ENCODE measurements at regions not wholly inside any gene's neighbourhood (a gene's known extent, or its start where the extent isn't known, plus 50 kb on each side); places are given as distances from the start of the nearest gene placed in this dataset.

DNA sequence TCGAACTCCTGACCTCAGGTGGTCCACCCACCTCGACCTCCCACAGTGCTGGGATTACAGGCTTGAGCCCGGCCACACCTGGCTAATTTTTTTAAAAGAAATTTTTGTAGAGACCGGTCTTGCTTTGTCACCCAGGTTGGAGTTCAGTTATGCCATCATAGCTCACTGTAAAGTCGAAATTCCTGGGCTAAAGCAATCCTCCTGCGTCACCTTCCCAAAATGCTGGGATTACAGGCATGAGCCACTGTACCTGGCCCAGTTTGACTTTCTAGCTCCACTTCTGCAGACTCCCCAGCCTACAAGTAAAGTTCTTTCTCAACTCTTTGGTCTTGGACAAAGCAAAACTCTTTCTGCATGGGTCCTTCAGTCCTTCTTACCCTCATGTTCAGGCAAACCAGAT, 214.1 kb downstream of the SKIDA1 start:
- H3K27me3 Mint-ChIP-seq, result no peaks in the 10 kb centered on the region
- H3K4me1 Mint-ChIP-seq (ENCODE audit: low read depth), result no peaks in the 10 kb centered on the region
- H3K9me3 Mint-ChIP-seq, result no peaks in the 10 kb centered on the region
- H3K4me3 Mint-ChIP-seq, result no peak overlapping the region
- H3K27ac Mint-ChIP-seq, result no peak overlapping the region
- no peaks in the 10 kb centered on the region for H3K36me3 Mint-ChIP-seq (ENCODE audit: low read depth)
- intact Hi-C loops (cut with micrococcal nuclease), result no loop called here

DNA sequence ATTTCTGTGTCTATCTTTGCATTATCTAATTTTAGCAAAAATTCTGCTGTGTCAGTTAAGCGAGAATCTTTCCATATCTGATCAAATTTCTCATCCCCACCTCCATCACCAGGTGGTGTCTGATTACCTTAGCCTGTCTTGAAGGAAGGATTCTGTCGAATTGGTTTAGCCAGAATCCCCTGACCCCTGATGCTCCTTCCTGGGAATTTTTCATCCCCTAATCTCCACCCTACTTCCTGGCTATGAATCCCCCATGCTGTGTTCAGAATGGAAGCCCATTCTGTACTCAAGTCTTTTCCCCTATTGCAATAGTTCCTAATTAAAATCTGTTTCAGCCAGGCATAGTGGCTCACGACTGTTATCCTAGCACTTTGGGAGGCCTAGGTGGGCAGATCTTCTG, 216.1 kb downstream of the SKIDA1 start:
- intact Hi-C loops (cut with micrococcal nuclease), result no loop called here
- H3K9me3 Mint-ChIP-seq, result no peaks in the 10 kb centered on the region
- no peak overlapping the region for H3K27ac Mint-ChIP-seq
- H3K36me3 Mint-ChIP-seq (ENCODE audit: low read depth), result no peaks in the 10 kb centered on the region
- H3K27me3 Mint-ChIP-seq, result no peaks in the 10 kb centered on the region
- no peaks in the 10 kb centered on the region for H3K4me1 Mint-ChIP-seq (ENCODE audit: low read depth)
- no peak overlapping the region for H3K4me3 Mint-ChIP-seq

DNA sequence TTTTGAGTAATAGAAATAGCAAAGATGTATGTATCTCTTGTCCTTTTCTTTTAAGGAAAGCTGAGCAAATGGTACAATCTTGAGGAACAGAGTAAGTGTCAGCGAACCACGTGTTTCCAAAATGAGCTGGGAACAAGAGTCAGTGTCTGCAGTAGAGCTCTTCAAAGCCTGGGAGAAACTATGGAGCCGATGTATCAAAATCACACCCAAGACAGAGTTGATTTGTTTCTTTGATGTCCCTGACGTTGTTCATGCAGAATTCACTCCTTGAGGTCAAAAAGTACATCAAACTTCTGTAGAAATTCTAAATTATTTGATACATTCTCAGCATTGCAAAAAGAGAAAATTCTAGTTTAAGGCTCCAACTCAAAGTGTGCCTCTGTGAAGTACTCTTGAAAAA, 216.5 kb downstream of the SKIDA1 start:
- intact Hi-C loops (cut with micrococcal nuclease), result no loop called here
- Mint-ChIP-seq H3K27me3 (no peaks in the 10 kb centered on the region), H3K36me3 (ENCODE audit: low read depth) (no peaks in the 10 kb centered on the region), H3K9me3 (no peaks in the 10 kb centered on the region), H3K4me3 (no peak overlapping the region), H3K27ac (no peak overlapping the region), H3K4me1 (ENCODE audit: low read depth) (no peaks in the 10 kb centered on the region)

DNA sequence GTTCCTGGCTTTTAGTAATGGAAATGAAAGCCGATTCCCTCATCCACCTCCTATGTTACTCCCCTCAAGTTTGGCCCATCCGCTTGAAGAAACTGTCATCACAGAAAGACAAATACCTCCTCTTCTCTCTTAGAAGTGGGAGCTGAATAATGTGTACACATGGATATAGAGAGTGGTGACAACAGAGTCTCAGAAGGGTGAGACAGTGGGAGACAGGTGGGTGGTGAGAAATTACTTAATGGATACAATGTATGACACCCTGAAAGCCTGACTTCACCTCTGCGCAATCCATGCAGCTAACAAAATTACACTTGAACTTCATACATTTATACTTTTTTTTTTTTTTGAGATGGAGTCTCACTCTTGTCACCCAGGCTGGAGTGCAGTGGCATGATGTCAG, 217.5 kb downstream of the SKIDA1 start:
- Mint-ChIP-seq H3K9me3 (no peaks in the 10 kb centered on the region), H3K27me3 (no peaks in the 10 kb centered on the region), H3K4me1 (ENCODE audit: low read depth) (no peaks in the 10 kb centered on the region), H3K27ac (no peak overlapping the region), H3K36me3 (ENCODE audit: low read depth) (no peaks in the 10 kb centered on the region), H3K4me3 (no peak overlapping the region)
- intact Hi-C loops (cut with micrococcal nuclease), result no loop called here

DNA sequence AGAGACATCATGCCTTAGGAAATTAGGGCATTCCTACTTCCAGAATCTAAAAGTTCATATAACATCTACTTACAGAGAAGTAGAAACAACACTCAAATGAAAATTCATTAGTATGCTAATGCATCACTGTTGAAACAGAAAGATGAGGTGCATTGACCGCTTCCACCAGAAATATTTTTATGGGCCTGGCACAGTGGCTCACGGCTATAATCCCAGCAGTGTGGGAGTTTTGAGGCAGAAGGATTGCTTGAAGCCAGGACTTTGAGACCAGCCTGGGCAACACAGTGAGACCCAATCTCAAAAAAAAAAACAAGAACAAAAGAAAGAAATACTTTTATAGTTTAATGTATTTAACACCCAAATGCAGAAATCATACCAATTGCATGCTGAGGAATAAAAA, 220.9 kb downstream of the SKIDA1 start:
- intact Hi-C loops (cut with micrococcal nuclease), result no loop called here
- H3K27me3 Mint-ChIP-seq, result no peaks in the 10 kb centered on the region
- H3K36me3 Mint-ChIP-seq (ENCODE audit: low read depth), result no peaks in the 10 kb centered on the region
- no peak overlapping the region for H3K4me3 Mint-ChIP-seq
- peaks cover 15% of the 10 kb centered on the region for H3K4me1 Mint-ChIP-seq (ENCODE audit: low read depth)
- no peaks in the 10 kb centered on the region for H3K9me3 Mint-ChIP-seq
- no peak overlapping the region for H3K27ac Mint-ChIP-seq

DNA sequence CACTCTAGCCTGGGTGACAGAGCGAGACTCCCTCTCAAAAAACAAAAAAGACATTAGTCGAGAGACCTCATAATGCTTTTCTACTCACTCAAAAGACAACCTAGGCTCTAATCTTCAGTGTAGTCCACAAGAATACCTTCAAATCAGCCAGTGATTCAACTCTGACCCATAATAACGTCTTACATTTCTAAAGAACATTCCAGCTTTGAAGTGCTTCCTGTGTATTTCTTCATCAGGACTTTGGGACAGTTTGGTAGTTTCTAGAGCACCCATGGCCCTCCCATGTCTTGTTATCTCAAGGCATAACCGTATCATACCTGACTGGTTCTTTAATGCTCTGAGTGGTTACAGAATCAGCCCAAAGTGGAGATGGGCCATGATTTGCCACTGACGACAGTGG, 221.3 kb downstream of the SKIDA1 start:
- H3K27me3 Mint-ChIP-seq, result no peaks in the 10 kb centered on the region
- no peak overlapping the region for H3K4me3 Mint-ChIP-seq
- no peaks in the 10 kb centered on the region for H3K36me3 Mint-ChIP-seq (ENCODE audit: low read depth)
- peaks cover 17% of the 10 kb centered on the region for H3K4me1 Mint-ChIP-seq (ENCODE audit: low read depth)
- no peaks in the 10 kb centered on the region for H3K9me3 Mint-ChIP-seq
- no peak overlapping the region for H3K27ac Mint-ChIP-seq
- intact Hi-C loops (cut with micrococcal nuclease), result no loop called here

DNA sequence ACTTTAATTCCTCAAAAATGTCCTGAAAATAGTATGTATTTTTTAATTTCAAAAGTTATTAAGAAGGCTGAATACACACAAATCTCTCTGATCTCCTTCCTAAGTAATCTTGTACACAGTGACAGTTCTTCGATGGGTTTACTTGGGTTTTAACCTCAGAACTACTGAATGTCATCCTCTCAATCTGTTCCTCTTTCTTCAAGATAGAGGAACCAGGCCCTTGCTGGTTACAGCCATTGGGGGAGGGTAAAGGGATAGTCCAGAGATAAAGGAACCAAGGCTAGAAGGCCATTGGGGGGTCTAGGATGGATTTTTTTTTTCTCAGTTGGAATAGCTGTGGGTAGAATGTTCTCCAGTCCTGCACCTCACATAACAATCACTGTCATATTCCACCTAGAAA, 224.9 kb downstream of the SKIDA1 start:
- Mint-ChIP-seq H3K36me3 (ENCODE audit: low read depth) (no peaks in the 10 kb centered on the region), H3K9me3 (no peaks in the 10 kb centered on the region), H3K27me3 (peaks cover 1% of the 10 kb centered on the region), H3K4me3 (no peak overlapping the region), H3K4me1 (ENCODE audit: low read depth) (peaks cover 23% of the 10 kb centered on the region), H3K27ac (no peak overlapping the region)
- intact Hi-C loops (cut with micrococcal nuclease), result no loop called here

DNA sequence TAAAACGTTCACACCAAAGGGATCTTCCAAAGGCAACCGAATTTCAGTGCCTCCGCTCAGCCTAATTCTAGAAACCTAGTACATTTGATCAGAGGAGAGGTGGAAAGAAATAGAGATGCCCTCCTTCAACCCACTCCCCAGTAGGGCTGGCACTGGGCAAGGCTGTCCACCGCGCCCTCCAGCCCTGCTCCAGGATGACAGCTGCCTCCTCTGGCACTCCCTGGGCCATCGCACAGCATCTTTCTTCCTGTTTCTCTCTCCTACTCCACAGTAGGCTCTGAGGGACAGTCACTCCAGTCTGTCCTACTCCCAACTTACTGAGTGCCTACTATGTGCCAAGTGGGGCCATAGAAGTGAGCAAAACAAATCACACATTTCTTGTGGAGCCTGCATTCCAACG, 226.2 kb downstream of the SKIDA1 start:
- H3K4me1 Mint-ChIP-seq (ENCODE audit: low read depth), result peaks cover 23% of the 10 kb centered on the region
- H3K36me3 Mint-ChIP-seq (ENCODE audit: low read depth), result no peaks in the 10 kb centered on the region
- peaks cover 3% of the 10 kb centered on the region for H3K27me3 Mint-ChIP-seq
- H3K4me3 Mint-ChIP-seq, result no peak overlapping the region
- intact Hi-C loops (cut with micrococcal nuclease), result no loop called here
- no peaks in the 10 kb centered on the region for H3K9me3 Mint-ChIP-seq
- H3K27ac Mint-ChIP-seq, result peak overlapping the region; percentile 41

DNA sequence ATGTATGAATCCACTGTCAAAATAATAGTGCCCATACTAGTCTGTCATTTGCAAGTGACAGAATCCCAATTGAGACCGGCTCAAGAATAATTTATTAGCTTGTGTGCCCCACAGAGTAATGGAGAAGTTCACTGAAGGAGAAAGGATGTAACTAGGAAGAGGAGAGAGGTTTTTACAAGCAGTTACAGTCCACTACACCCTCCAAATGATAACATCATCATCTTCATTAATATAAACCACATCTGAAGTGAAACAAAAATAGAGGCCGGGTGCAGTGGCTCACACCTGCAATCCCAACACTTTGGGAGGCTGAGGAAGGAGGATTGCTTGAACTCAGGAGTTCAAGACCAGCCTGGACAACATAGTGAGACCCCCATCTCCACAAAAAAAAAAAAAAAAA, 226.8 kb downstream of the SKIDA1 start:
- Mint-ChIP-seq H3K4me3 (no peak overlapping the region), H3K9me3 (no peaks in the 10 kb centered on the region), H3K27me3 (peaks cover 9% of the 10 kb centered on the region), H3K4me1 (ENCODE audit: low read depth) (peaks cover 23% of the 10 kb centered on the region), H3K27ac (no peak overlapping the region), H3K36me3 (ENCODE audit: low read depth) (no peaks in the 10 kb centered on the region)
- intact Hi-C loops (cut with micrococcal nuclease), result no loop called here

DNA sequence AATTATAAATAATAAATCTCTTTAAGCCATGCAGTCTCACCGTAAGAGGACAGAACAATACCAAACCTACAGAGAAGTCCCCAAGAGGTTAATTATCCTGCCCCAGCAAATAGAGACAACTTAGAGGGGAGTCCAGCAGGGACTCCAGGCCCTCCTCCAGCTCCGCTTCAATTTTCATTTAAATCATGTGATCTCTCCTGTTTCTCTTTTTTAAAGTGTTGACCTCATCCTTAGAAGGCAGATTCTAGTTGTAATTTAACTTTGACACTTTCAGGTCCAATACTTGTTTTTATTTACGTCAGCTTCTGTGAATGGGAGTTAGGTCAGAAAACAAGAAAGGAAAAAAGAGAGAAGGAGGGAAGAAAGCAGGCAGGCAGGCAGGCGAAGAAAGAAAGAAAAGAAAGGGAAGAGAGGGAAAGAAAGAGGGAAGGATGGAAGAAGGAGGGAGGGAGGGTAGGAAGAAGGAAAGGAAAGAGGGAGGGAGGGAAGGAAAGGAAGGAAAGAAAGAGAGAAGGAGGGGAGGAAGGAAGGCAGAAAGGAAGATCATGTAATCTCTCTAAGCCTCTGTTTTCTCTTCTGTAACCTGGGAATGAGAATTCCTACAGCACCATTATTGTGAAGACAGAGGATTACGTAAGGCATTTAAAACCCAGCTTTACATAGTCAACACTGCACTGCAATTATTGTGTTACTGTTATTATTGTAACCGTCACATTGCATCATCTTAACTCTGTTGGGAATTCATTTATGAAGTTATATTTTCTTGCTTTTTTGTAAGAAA, 227.7 kb downstream of the SKIDA1 start:
- H3K36me3 Mint-ChIP-seq (ENCODE audit: low read depth), result no peaks in the 10 kb centered on the region
- no peak overlapping the region for H3K27ac Mint-ChIP-seq
- H3K9me3 Mint-ChIP-seq, result no peaks in the 10 kb centered on the region
- no peak overlapping the region for H3K4me3 Mint-ChIP-seq
- intact Hi-C loops (cut with micrococcal nuclease), result no loop called here
- peaks cover 15% of the 10 kb centered on the region for H3K27me3 Mint-ChIP-seq
- peaks cover 31% of the 10 kb centered on the region for H3K4me1 Mint-ChIP-seq (ENCODE audit: low read depth)

DNA sequence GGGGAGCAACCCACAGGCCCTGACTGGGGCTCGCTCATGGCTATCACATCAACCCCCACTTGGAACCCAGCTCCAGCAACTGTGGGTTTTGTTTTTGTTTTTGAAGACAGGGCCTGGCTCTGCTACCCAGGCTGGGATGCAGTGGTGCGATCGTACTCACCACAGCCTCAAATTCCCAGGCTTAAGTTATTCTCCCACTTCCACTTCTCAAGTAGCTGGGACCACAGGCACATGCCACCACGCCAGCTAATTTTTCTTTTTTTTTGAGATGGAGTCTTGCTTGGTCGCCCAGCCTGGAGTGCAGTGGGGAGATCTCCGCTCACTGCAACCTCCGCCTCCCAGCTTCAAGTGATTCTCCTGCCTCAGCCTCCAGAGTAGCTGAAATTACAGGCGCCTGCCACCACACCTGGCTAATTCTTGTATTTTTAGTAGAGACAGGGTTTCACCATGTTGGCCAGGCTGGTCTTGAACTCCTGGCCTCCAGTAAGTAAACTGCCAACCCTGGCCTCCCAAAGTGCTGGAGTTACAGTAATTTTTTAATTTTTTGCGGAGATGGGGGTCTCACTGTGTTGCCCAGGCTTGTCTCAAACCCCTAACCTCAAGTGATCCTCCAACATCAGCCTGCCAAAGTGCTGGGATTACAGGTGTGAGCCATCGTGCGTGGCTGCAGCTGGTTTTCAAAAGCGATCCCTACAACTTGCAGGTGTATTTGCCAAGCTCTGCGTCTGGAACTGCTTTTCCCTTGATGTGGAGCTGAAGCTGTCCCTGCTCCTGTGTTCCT, 228.7 kb downstream of the SKIDA1 start:
- intact Hi-C loops (cut with micrococcal nuclease), result no loop called here
- peaks cover 18% of the 10 kb centered on the region for H3K27me3 Mint-ChIP-seq
- H3K4me3 Mint-ChIP-seq, result no peak overlapping the region
- H3K36me3 Mint-ChIP-seq (ENCODE audit: low read depth), result no peaks in the 10 kb centered on the region
- no peaks in the 10 kb centered on the region for H3K9me3 Mint-ChIP-seq
- no peak overlapping the region for H3K27ac Mint-ChIP-seq
- peaks cover 32% of the 10 kb centered on the region for H3K4me1 Mint-ChIP-seq (ENCODE audit: low read depth)

DNA sequence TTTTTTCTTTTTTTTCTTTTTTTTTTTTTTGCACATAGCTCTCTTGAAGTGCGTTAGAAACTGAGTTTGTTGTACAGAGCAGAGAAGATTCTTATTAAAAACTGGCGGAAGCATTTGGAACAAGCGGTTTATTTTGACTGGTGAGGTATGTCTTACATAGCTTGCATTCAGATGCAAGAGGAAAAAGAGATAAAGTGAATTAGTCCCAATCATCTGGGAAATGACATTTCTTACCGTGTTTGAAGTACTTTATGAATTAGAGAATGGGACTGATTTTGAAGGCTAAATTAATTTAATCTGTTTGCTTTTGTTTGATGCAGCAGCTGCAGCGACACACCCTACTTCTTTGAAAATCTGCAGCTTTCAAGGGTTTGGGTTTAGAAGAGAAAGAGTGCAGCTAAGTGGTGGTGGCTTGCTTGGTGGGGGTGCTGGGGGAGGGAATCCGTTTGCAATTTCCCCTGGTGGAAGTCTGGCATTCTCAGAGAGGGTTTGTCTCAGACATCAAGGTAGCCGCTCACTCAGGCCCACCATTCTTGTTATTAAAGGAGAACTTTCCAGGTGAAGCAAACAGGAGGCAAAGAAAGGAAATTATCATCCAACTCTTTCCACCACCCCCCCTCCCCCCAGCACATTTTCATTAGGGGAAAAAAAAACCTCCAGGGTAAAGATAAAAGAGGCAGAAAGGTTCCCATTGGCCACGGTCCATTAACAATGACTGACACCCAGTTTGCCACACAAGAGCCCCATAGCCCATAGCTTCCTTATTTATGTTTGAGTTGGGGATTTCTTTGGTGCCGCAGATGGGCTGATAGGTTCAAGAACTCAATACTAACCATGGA, 231.7 kb downstream of the SKIDA1 start:
- peaks cover 21% of the 10 kb centered on the region for H3K27me3 Mint-ChIP-seq
- no peak overlapping the region for H3K4me3 Mint-ChIP-seq
- no peaks in the 10 kb centered on the region for H3K36me3 Mint-ChIP-seq (ENCODE audit: low read depth)
- intact Hi-C loops (cut with micrococcal nuclease), result no loop called here
- no peaks in the 10 kb centered on the region for H3K9me3 Mint-ChIP-seq
- H3K4me1 Mint-ChIP-seq (ENCODE audit: low read depth), result peaks cover 15% of the 10 kb centered on the region
- no peak overlapping the region for H3K27ac Mint-ChIP-seq

DNA sequence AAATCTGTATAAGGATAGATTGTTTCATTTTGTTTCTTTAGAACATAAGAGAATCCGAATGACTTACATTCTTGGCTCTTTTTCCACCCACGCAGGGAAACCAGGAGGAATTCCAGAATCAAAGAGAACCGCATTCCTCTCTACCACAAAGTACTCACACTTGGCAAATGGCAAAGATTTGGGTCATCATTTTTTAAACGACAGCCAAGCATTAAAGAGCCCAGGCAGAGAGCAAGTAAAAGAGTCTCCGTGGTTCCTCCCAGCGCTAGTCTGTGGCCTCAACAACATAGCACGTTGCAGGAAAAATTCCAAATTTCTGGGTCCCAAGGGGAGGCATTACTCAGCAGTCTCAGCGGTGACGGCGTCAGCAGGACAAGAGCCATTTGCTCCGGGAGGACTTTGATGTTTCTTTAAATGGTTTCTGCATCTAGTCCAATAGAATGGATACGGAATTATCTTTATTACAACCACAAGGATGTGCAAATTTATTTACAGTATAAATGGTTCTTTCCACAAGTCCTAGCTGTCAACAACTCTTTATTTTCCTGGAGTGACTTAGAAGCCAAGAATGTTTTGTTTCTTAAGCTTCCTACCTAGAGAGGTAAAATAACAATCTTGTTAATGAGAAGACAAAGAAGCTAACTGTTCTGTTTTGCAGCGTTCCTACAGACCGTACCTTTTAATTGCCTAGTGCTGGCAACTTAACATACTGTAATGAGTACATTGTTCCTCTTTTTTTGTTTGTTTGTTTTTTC, 232.5 kb downstream of the SKIDA1 start:
- Mint-ChIP-seq H3K27ac (no peak overlapping the region), H3K4me1 (ENCODE audit: low read depth) (peaks cover 14% of the 10 kb centered on the region), H3K9me3 (no peaks in the 10 kb centered on the region), H3K4me3 (no peak overlapping the region), H3K36me3 (ENCODE audit: low read depth) (no peaks in the 10 kb centered on the region), H3K27me3 (peaks cover 21% of the 10 kb centered on the region)
- intact Hi-C loops (cut with micrococcal nuclease), result no loop called here

Measured in dendritic cell treated with granulocyte-macrophage colony-stimulating factor and Interleukin-4, amounts not matched to agents 40 ng/mL and 50 ng/mL, for 4 days (primary cell).